Loucy (cell line): ENCODE measurements at regions not wholly inside any gene's neighbourhood (a gene's known extent, or its start where the extent isn't known, plus 50 kb on each side); places are given as distances from the start of the nearest gene placed in this dataset.

Source experiments
- H2AFZ ChIP-seq: fragments of 200-600 bp; sonication (generic); 2 replicates; pipeline ENCODE4 v1.6.0; 2016; ENCODE audit warnings: antibody characterized with exemption, mild to moderate bottlenecking, low read length, moderate library complexity
- H3F3A ChIP-seq: fragments of 200-600 bp; 2 replicates; pipeline ENCODE4 v1.6.0; 2016; ENCODE audit warnings: antibody characterized with exemption, low read depth, mild to moderate bottlenecking
- H3K27me3 ChIP-seq: fragments of 200-600 bp; sonication (generic); 2 replicates; pipeline ENCODE4 v1.6.1; 2014; ENCODE audit warnings: low read length, mild to moderate bottlenecking; ENCODE audit not compliant: insufficient read depth, poor library complexity, severe bottlenecking
- H3K36me3 ChIP-seq: fragments of 200-600 bp; sonication (generic); 2 replicates; pipeline ENCODE4 v1.6.1; 2016; ENCODE audit warnings: low read length; ENCODE audit not compliant: insufficient read depth
- H3K4me1 ChIP-seq: fragments of 200-600 bp; sonication (generic); 2 replicates; pipeline ENCODE4 v1.5.1; 2014; ENCODE audit warnings: low read length, mild to moderate bottlenecking; ENCODE audit not compliant: insufficient read depth, poor library complexity, severe bottlenecking
- H3K4me2 ChIP-seq: fragments of 200-600 bp; sonication (generic); 2 replicates; pipeline ENCODE4 v1.6.0; 2014; ENCODE audit warnings: antibody characterized with exemption, low read length, low read depth, mild to moderate bottlenecking; ENCODE audit not compliant: poor library complexity, severe bottlenecking
- H3K4me3 ChIP-seq: fragments of 200-600 bp; sonication (generic); 2 replicates; pipeline ENCODE4 v1.5.1; 2014; ENCODE audit warnings: low read length, mild to moderate bottlenecking, mixed read lengths; ENCODE audit not compliant: poor library complexity, severe bottlenecking
- H3K79me2 ChIP-seq: fragments of 200-600 bp; sonication (generic); 2 replicates; pipeline ENCODE4 v1.6.1; 2014; ENCODE audit warnings: low read length; ENCODE audit not compliant: insufficient read depth
- H3K9ac ChIP-seq: fragments of 200-600 bp; sonication (generic); 2 replicates; pipeline ENCODE4 v1.6.0; 2014; ENCODE audit warnings: mild to moderate bottlenecking, low read depth, low read length, moderate library complexity; ENCODE audit not compliant: poor library complexity, severe bottlenecking
- H3K9me2 ChIP-seq: fragments of 200-600 bp; sonication (generic); replicated peaks from 2 replicates; pipeline ENCODE4 v1.6.1; 2016; ENCODE audit warnings: low read depth, low read length, mixed read lengths
- H3K9me3 ChIP-seq: fragments of 200-600 bp; sonication (generic); 2 replicates; pipeline ENCODE4 v1.6.1; 2014; ENCODE audit warnings: mild to moderate bottlenecking, antibody characterized with exemption, low read length, low read depth; ENCODE audit not compliant: insufficient read depth
- H4K20me1 ChIP-seq: fragments of 200-600 bp; sonication (generic); 2 replicates; pipeline ENCODE4 v1.6.0; 2014; ENCODE audit warnings: antibody characterized with exemption, low read length, mild to moderate bottlenecking; ENCODE audit not compliant: insufficient read depth, poor library complexity, severe bottlenecking
- EZH2phosphoT487 ChIP-seq: fragments of 200-600 bp; IDR thresholded peaks from 2 replicates; pipeline ENCODE4 v1.6.1; 2018; ENCODE audit warnings: antibody characterized with exemption, mild to moderate bottlenecking, moderate library complexity, borderline replicate concordance
- TF ChIP-seq, protein P1 (sequence below): fragments of 200-600 bp; sonication (generic); conservative IDR thresholded peaks from 2 replicates; pipeline ENCODE4 v1.5.1; 2014; ENCODE audit warnings: mild to moderate bottlenecking, antibody characterized with exemption, low read length

- TF ChIP-seq, protein P1, sequence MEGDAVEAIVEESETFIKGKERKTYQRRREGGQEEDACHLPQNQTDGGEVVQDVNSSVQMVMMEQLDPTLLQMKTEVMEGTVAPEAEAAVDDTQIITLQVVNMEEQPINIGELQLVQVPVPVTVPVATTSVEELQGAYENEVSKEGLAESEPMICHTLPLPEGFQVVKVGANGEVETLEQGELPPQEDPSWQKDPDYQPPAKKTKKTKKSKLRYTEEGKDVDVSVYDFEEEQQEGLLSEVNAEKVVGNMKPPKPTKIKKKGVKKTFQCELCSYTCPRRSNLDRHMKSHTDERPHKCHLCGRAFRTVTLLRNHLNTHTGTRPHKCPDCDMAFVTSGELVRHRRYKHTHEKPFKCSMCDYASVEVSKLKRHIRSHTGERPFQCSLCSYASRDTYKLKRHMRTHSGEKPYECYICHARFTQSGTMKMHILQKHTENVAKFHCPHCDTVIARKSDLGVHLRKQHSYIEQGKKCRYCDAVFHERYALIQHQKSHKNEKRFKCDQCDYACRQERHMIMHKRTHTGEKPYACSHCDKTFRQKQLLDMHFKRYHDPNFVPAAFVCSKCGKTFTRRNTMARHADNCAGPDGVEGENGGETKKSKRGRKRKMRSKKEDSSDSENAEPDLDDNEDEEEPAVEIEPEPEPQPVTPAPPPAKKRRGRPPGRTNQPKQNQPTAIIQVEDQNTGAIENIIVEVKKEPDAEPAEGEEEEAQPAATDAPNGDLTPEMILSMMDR: no peak
- no peak for TF ChIP-seq EZH2phosphoT487
- H3K9me3 ChIP-seq: no peaks in the 10 kb centered on the region
- H3K4me3 ChIP-seq: no peak overlapping the region
- no peak overlapping the region for H3K4me2 ChIP-seq
- H3F3A ChIP-seq: no peaks in the 10 kb centered on the region
- H3K79me2 ChIP-seq: no peaks in the 10 kb centered on the region
- H2AFZ ChIP-seq: no peak overlapping the region
- no peak overlapping the region for H3K9ac ChIP-seq
- no peaks in the 10 kb centered on the region for H3K27me3 ChIP-seq
- no peaks in the 10 kb centered on the region for H3K36me3 ChIP-seq
- no peaks in the 10 kb centered on the region for H4K20me1 ChIP-seq
- no peaks in the 10 kb centered on the region for H3K9me2 ChIP-seq
- H3K4me1 ChIP-seq: no peaks in the 10 kb centered on the region
These were observed 275.2 kb upstream of the AGA start for GRCh38 chr4:177717407-177717806.

DNA sequence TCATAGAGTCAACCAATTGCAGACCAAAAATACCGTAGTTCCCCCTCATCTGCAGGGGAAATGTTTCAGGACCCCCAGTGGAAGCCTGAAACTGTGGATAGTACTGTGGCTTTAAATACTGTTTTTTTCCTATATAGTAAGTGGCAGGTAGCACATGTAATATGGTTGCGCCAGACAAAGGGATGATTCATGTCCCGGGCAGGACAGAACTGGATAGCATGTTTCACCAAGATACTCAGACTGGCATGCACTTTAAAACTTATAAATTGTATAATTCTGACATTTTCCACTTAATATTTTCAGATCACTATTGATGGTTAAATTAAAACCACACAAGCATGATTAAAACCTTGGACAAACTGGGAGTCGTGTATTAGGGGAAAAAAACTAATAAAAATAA, 276.3 kb upstream of the AGA start:
- Histone ChIP-seq H3K9me3 (no peaks in the 10 kb centered on the region), H3K9me2 (no peaks in the 10 kb centered on the region), H3F3A (no peaks in the 10 kb centered on the region), H3K4me2 (no peak overlapping the region), H3K4me1 (no peaks in the 10 kb centered on the region), H4K20me1 (no peaks in the 10 kb centered on the region), H3K9ac (no peak overlapping the region), H3K4me3 (no peak overlapping the region), H3K79me2 (no peaks in the 10 kb centered on the region), H3K27me3 (no peaks in the 10 kb centered on the region), H3K36me3 (no peaks in the 10 kb centered on the region), H2AFZ (no peak overlapping the region)
- no peak for TF ChIP-seq EZH2phosphoT487
- TF ChIP-seq, protein P1: no peak

DNA sequence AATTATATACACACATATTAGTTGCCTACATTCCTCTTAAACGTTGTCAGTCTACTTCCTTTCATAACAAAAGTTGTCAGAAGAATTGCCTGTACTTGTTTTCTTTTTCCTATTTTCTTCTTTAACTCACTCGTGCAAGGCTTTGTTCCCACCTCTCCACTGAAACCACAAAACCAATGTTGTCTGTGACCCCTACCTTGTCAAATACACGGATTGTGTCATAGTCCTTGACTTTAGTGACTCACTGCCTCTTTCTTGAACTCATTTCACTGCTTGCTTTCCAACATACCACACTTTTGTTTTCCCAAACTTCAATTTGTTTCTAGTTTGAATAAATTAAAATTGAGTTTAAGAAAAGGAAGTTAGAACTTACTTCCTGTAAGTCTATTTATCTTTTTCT, 283.9 kb upstream of the AGA start:
- no peaks in the 10 kb centered on the region for H4K20me1 ChIP-seq
- no peak overlapping the region for H2AFZ ChIP-seq
- H3K36me3 ChIP-seq: no peaks in the 10 kb centered on the region
- H3K9me2 ChIP-seq: no peaks in the 10 kb centered on the region
- H3K4me3 ChIP-seq: no peak overlapping the region
- no peaks in the 10 kb centered on the region for H3K4me1 ChIP-seq
- no peak for TF ChIP-seq EZH2phosphoT487
- TF ChIP-seq, protein P1: no peak
- no peaks in the 10 kb centered on the region for H3K27me3 ChIP-seq
- no peaks in the 10 kb centered on the region for H3K9me3 ChIP-seq
- no peaks in the 10 kb centered on the region for H3K79me2 ChIP-seq
- no peak overlapping the region for H3K9ac ChIP-seq
- no peak overlapping the region for H3K4me2 ChIP-seq
- no peaks in the 10 kb centered on the region for H3F3A ChIP-seq
